ENCODE measurements at regions not wholly inside any gene's neighbourhood (a gene's known extent, or its start where the extent isn't known, plus 50 kb on each side); places are given as distances from the start of the nearest gene placed in this dataset.
"Not testable (repeated sequence)": the region's sequence is repeated elsewhere in the genome, so short reads cannot be mapped to it uniquely, and the experiment has no call there.

DNA sequence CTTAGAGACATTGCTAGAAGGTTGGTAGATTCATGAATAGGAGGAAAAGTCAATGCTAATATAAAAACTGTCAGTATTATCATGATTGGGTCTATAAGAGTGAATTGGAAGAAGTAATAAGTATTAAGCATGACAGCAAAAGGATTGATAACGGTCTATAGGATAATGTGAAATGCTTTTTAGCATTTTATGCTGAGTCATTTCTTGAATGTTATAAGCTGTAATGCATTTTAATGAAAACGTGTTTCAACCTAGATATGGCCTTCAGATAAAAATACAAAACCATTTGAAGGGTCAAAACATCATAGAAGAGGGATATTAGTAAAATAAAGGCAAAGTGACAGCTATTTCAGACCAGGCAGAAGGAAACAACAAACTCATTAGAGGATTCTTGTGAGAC lies 353.5 kb downstream of the SH2D1A start:
- DNase-seq (ENCODE audit: low read depth in 2 of 2), result no peak

DNA sequence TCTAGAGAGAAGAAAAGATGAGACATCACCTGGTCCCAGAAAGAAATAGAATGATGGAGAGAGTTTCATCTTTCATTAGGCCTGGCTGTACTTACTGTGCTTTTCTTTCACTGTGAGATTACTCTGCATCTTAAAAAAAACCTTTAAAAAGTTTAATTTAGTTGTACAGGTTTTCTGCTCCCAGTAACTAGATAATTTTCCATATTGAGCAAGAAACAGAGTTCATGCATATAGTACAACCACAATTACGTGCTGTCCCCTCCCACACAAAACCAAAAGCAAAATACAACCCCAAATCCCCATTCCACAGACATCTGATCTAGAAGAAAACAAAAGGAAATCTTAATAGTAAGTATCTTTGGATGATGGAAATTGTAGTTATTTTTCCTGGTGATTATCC lies 371.2 kb downstream of the SH2D1A start:
- DNase-seq (ENCODE audit: low read depth in 2 of 2), result no peak

DNA sequence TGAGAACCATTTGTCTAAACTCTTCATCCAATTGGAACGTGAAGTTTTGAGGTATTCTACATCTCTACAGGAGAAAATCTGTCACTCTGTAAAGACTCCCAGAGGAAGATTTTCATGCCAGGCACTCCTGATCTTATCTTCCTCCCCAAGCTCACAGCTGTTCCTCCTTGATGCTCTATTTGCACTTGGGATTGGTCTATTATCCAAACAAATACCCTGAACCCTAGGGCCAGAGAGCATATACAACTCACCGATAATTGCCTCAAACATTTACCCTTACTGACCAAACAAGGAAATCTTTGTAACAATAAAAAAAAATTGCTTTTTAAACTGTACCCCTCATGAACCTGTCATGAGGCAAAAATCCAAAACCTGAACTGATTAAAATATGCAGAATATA lies 372.7 kb downstream of the SH2D1A start:
- no peak for DNase-seq (ENCODE audit: low read depth in 2 of 2)

DNA sequence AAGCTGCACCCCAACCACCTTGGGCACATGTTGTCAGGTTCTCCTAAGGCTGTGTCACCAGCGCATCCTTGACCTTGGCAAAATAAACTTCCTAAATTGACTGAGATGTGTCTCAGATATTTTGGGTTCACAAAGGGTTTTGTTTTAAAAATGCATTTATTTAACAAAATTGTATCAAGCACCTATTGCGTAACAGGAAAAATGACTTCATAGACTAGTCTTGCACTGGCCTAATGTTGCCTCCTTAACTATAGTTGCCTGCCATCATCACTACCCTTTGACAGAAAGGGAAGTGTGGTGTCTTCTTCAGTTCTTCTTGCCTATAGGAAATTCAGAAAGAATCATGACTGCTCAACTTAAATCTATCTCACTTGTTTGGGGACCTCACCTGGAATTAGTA lies 374.2 kb downstream of the SH2D1A start:
- no peak for DNase-seq (ENCODE audit: low read depth in 2 of 2)

DNA sequence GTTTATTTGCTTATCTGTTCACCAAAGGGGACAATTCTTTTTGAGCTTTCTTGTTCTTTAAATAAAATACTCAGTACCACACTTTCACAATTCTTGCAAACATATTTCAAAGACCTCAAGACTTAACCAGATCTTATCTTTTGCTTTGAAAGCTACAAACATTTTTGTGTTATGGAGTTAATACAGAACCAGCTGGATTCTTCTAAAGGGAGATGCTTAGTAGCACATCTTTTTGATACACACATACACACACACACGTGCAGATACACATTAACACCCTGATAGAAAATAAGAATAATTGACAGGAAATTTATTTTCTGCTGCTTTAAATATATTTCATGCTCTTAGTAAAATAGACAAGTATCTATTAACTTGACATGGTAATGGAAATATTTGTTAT lies 379.1 kb downstream of the SH2D1A start:
- DNase-seq (ENCODE audit: low read depth in 2 of 2), result no peak

DNA sequence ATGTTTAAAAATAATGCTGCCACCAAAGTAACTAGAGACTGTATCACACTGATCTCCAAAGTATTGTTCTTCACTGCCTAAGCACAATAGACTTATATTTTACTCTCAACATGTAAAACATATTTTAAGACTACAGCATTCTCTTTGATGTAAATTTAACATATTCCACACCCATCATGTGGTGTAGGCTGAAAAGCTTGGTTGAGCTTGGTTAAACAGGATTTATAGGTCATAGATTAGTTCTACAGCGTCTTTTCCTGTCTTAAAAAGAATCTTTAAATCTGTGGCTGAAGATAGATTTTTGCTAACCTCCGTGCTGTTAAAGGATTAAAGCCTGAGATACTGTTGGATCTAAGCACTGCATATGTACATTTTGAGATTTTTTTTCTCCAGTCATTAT lies 379.9 kb downstream of the SH2D1A start:
- no peak for DNase-seq (ENCODE audit: low read depth in 2 of 2)

DNA sequence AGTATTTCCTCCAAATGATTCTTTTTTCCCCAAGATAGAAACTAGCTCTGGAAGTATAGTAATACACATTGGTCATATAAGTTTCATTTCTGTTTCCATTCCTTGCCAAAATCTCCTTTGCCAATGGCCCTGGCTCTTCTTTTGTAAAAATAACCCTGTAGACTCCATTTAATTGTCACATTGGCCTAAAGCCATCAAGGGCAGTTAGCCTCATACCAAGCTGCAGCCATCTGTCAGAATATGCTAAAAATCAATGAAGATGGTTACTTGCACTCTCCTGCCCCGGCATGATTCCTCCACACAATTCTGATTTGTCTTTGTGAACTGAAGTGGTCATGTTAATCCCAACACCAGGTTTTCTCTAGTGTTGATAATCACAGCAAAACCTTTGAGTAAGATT lies 380.5 kb downstream of the SH2D1A start:
- DNase-seq (ENCODE audit: low read depth in 2 of 2), result no peak

DNA sequence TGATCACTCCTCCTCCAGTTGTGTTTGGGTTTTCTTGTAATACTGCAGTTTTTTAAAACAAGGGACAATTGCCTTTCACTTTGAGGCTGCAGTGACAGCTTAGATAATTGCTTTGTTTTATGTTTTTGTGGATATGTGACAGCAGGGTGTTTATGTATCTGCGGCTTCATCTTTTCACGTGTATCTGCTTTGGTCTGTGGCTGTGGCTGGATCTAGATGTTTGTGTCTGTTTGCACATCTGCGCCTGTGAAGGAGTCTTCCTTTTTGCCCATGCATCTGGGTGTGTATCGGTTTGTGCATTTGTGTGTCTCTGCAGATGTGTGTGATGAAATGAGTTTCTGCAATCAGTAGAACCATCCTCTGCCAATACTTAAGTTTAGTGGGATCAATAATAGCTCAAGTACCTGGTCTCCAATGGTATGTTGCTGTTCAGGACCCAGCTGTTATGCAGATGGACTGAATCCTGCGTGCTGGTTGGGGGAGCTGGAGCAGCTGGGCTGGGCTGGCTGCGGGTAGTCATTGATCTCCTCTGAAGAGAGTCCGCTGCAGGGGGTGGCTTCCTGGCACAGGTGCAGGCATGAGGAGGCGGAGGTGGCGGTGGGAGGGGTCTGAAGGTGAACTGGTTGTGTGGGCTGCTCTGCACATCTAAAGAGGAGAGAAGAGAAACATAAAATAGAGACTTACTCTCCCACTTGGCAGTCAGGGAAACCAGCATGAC lies 390.3 kb downstream of the SH2D1A start:
- DNase-seq (ENCODE audit: low read depth in 2 of 2), result no peak

DNA sequence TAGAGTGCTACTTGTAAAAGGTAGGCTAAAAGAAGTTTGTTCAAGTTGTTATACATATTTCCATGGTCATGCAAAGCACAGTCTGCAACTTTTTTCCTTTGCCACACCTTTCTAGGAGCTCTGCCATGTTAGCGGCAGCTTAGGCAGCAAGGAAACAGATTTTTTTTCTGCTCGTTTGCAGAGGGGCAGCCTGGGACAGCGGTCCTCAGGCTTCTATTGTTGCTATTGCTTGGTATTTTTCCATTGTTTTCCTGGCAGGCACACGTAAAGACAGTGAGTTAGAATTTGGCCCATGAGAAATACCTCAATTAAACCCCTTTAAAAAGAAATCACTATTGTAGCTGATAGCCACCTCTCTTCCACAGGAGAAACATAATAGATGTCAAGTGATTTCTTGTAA lies 391.4 kb downstream of the SH2D1A start:
- DNase-seq (ENCODE audit: low read depth in 2 of 2), result no peak

DNA sequence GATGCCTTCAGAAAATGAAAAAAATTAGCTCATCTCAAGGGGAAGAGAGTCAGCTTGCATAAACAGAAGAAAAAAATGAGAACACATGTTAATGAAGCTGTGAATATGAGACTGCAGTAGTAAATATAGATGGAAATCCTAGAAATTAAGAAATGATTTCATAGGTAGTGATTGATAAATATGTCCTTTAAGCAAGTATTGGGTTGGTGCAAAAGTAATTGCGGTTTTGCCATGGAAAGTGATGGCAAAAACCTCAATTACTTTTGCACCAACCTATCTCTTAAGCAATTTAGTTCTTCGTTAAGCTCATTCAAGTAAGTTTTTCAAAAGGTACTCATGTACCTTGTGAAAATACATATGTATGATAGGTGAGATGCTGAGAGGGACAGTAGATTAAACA lies 400.9 kb downstream of the SH2D1A start:
- no peak for DNase-seq (ENCODE audit: low read depth in 2 of 2)

DNA sequence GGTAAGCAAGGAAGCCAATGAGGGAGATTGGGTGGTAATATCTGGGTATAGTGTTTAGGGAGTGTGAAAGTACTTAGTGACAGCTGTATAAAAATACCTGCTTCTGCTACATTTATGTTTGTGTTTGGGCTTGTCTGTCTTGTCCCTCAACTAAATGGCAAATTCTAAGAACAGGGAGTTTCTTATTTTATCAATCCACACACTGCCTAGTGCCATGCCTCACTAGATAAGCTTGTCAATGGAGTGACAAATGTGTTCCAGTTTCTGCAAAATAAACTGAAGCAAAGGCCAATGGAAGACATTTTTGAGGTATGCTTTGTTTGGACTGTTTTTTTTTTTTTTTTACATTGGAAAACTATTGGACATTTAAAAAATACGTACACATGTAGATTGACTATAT lies 418.0 kb downstream of the SH2D1A start:
- DNase-seq (ENCODE audit: low read depth in 2 of 2), result no peak

DNA sequence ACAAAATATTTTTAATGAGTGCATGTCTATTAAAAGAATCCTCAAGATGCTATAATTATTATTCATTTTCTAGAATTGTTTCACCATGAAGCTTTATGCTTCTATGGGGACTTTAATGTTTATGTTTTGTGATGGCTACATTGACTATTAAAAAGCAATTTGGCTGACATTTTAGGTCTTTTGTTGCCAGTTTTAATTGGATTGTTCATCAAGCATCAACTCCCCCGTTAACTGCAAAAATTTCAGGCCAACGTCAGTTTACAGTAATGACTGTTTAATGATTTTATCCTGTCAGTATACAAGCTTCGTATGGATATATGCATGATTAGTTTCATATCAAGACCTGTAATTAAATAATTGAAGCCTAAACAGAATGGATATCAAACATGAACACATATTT lies 422.8 kb downstream of the SH2D1A start:
- DNase-seq (ENCODE audit: low read depth in 2 of 2), result no peak

DNA sequence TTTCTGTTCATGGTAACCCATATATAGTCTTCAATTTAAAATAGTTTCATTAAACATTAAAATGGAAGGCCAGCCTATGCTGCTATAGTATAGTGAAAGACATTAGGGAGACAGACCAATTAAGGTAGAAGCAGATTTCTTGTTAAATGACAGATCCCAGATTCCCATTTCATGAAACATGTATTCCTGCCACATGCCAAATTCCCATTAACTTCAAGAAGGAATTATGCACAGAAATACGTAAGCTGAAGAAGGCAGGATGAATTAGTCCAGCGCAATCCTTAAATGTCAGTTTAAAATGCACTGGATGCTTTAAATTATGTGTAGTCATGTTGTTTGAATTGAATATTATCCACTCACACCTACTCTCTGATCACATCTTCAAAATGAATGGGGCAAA lies 424.9 kb downstream of the SH2D1A start:
- DNase-seq (ENCODE audit: low read depth in 2 of 2), result no peak

DNA sequence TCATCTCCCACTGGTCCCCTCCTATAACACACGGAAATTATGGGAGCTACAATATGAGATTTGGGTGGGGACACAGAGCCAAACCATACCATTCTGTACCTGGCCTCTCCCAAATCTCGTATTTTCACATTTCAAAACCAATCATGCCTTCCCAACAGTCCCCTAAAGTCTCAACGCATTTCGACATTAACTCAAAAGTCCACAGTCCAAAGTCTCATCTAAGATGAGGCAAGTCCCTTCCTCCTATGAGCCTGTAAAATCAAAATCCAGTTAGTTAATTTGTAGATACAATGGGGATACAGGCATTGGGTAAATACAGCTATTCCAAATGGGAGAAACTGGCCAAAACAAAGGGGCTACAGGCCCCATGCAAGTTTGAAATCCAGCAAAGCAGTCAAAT lies 441.9 kb downstream of the SH2D1A start:
- DNase-seq (ENCODE audit: low read depth in 2 of 2), result not testable (repeated sequence)

DNA sequence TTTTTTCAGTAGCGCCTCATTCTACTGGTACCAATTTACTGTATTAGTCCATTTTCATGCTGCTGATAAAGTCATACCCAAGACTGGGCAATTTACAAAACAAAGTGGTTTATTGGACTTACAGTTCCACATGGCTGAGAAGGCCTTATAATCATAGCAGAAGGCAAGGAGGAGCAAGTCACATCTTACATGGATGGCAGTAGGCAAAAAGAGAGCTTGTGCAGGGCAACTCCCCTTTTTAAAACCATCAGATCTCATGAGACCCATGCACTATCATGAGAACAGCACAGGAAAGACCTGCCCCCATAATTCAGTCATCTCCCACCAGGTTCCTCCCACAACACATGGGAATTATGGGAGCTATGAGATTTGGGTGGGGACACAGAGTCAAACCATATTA lies 443.5 kb downstream of the SH2D1A start:
- not testable (repeated sequence) for DNase-seq (ENCODE audit: low read depth in 2 of 2)

DNA sequence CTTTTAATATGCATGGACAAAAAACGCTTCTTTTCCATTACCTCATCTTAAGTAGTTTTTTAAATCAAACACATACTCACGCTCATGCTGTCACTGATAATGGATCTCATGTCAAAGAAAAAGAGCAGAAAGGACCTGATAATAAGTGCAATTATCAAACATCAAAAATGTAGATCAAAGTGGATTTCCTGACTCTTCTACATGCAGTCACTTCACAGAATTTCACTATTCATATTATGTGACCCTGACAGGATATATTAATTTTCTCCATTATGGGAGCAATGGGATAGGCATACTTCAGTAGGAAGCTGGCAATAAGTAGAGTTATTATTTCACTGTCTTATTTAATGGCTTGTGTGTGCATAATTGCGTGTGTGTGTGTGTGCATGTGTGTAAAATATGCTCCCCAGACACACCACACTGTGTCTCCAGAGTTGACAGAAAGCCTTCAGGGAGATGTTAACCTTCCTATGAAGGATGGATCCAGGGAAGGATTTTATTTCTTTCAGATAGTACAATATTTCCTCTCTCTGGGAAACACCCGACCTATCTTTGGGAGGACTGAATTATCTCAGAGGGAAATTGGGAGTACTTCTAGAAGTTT lies 445.2 kb downstream of the SH2D1A start:
- DNase-seq (ENCODE audit: low read depth in 2 of 2), result no peak

DNA sequence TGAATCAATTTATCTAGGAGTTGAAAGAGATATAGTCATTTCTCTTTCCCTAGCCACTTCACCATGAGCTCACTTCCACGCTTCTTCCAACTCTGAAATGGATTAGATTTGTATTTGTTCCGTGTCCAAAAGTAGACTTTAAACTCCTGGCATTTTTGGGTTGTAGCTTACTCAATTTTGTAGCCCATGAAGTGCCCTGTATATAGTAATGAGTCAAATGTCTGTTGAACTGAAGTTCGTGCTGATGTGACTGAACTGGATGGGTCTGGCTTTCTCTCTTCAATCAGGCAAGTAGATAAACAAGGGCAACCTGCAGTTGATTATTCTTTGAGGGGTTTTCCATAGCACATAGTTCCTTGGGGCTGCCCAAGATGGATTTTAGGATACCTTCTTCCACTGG lies 450.6 kb downstream of the SH2D1A start:
- no peak for DNase-seq (ENCODE audit: low read depth in 2 of 2)

DNA sequence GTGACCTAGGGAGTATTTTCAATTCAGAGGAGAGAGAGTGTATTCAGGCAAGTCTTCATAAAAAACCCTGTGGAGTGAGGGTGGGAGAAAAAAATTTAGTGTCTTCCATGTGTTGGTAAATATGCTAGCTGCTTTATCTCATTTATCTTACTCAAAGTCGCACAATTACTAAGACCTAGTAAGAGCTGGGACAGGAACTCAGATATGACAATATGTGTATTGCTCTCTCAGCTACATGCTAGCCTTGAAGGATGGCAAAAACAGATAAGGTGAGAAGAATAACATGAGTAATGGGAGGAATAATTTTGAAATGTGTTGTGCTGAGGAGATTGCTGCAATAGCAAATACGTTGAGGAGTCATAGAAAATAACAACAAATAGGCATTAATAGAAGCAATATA lies 458.6 kb downstream of the SH2D1A start:
- DNase-seq (ENCODE audit: low read depth in 2 of 2), result no peak

DNA sequence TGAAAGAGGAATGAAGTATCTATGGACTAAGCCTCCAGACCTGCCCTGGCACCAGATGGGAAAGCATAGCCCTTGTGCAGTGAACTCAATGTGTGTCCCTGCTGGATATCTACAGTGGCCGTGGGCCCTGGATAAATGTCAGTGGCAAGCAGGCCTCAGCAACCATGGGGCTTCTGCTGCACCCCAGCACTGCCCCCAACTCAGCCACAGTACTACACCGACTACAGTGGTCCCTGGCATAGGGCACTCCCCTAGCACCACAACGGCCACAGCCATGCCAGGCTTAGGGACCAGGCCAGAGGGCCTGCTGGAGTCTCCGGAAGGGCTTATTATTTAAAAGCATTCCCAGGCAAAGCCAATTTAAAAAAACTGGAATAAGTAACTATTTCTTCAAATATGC lies 459.1 kb downstream of the SH2D1A start:
- no peak for DNase-seq (ENCODE audit: low read depth in 2 of 2)

DNA sequence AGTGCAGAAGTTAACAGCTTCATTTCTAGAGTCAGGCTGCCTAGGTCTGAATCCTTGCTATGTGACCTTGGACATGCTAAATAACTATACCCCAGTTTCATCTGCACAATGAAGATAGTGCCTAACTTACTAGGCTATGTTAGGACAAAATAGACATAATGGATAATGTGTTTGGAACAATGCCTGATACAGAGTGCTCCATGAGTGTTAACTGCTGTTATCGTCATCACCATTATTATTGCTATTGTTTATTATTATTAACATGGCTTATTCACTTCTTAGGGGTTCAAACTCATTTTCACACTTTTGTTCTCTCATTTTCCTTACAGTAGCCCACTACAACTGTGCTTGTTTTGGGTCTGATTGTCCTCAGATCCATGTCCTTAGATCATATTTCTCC lies 467.7 kb downstream of the SH2D1A start:
- DNase-seq (ENCODE audit: low read depth in 2 of 2), result no peak

DNA sequence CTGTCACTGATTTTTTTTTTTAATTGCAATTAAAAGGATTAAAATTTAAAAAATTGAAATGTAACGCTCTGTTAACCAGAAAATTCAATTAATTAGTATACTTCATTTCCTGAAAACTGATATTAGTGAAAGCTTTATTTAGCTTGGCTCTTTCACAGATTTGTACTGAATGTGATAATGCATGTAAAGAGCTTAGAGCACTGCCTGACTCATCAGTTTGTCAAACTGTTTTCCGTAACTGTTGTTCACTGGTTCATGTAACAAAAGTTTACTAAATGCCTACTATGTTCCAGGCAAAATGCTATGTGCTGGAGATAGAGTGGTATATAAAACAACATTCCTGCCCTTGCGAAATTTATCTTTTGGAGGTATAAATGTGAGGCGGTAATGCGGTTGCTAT lies 471.7 kb downstream of the SH2D1A start:
- no peak for DNase-seq (ENCODE audit: low read depth in 2 of 2)

DNA sequence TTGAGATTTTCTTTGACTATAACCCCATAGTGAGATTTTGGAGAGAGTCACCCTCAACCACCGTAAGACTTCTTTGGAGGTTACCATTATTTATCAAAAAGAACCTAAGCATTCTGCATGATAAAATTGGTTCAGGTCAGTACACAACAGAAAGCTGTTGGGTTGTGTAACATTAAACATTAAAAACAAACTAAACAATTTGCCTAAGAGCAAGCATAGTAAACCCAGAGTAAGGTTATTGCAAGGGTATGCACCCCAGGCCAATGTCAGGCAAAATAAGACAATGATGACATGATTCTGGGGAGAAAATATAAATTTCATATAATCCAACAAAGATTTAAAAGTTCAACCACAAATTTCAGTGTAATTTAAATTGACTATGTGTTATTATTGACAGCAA lies 472.4 kb downstream of the SH2D1A start:
- no peak for DNase-seq (ENCODE audit: low read depth in 2 of 2)

DNA sequence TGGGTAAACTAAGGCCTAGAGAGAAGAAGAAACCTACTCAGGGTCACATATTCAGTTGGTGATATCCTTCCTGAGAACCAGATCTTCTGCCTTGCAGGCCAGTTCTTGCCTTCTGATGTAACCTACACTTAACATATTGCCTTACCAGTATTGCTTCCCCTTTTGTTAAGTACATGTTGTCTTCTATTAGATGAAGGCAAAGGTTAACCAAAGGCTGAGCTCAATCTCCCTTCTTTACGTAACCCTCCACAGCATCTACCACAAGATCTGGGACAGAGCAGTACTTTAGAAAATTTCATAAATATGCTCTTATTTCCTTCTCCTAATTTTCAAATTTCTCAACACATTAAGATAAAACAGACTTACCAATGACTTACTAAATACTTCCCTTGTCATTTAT lies 474.4 kb downstream of the SH2D1A start:
- no peak for DNase-seq (ENCODE audit: low read depth in 2 of 2)
